Panc1 (cell line): ENCODE measurements at regions not wholly inside any gene's neighbourhood (a gene's known extent, or its start where the extent isn't known, plus 50 kb on each side); places are given as distances from the start of the nearest gene placed in this dataset.

Experiments used
- ATAC-seq: fragments of 200-7000 bp; cut with Tn5 transposase; 2 replicates; pipeline ENCODE4 v1.9.1; 2020; ENCODE audit warnings: mild to moderate bottlenecking, moderate library complexity
- BruUV-seq: library from RNA; stranded (reverse); fragments of 400-500 nt; replicated peaks from 2 replicates; lab custom pipeline; 2021; lab: Mats Ljungman, UMichigan
- CTCF ChIA-PET: fragments of 300-600 bp; sonication (Branson Sonifier 250); formaldehyde crosslinking; loops from one replicate; lab custom pipeline; 2022; ENCODE audit warnings: antibody characterized with exemption; lab: Charles Lee
- POLR2A ChIA-PET: fragments of 300-600 bp; sonication (Branson Sonifier 250); formaldehyde crosslinking; loops from one replicate; lab custom pipeline; 2022; ENCODE audit warnings: antibody characterized with exemption; lab: Charles Lee
- DNase-seq: peaks from one replicate; pipeline ENCODE4 v3.0.0-alpha.2; 2010; ENCODE audit warnings: low read depth, low spot score
- H3K27ac ChIP-seq: 2 replicates; pipeline ENCODE4 v1.5.1; 2011; ENCODE audit warnings: mild to moderate bottlenecking, low read length, inconsistent platforms
- H3K27me3 ChIP-seq: fragments of 200-500 bp; sonication (Bioruptor generic); 2 replicates; pipeline ENCODE4 v1.6.0; 2014; ENCODE audit warnings: low read length, inconsistent platforms; ENCODE audit not compliant: control insufficient read depth, insufficient read depth
- H3K36me3 ChIP-seq: fragments of 200-500 bp; sonication (Bioruptor generic); 2 replicates; pipeline ENCODE4 v1.5.1; 2014; ENCODE audit warnings: inconsistent platforms, mild to moderate bottlenecking, low read length, moderate library complexity; ENCODE audit not compliant: control insufficient read depth, insufficient read depth
- H3K4me1 ChIP-seq: 2 replicates; pipeline ENCODE4 v1.5.1; 2011; ENCODE audit warnings: inconsistent platforms, mild to moderate bottlenecking, low read length, moderate library complexity; ENCODE audit not compliant: control insufficient read depth, insufficient read depth
- H3K4me3 ChIP-seq, 2 experiments: 2 replicates each; pipeline ENCODE4 v1.5.1; 2011 to 2012; ENCODE audit warnings: low read depth in 2 of 2, low read length in 2 of 2, mild to moderate bottlenecking in 2 of 2, inconsistent platforms in 1 of 2, moderate library complexity in 1 of 2
- H3K9me3 ChIP-seq: fragments of 200-500 bp; sonication (Bioruptor generic); 2 replicates; pipeline ENCODE4 v1.5.1; 2014; ENCODE audit warnings: low read depth, mild to moderate bottlenecking, inconsistent platforms, low read length, moderate library complexity; ENCODE audit not compliant: control insufficient read depth, insufficient read depth
- CTCF ChIP-seq: fragments of 450-650 bp; IDR thresholded peaks from 2 replicates; pipeline ENCODE4 v1.5.1; 2017; ENCODE audit warnings: mild to moderate bottlenecking
- POLR2AphosphoS5 ChIP-seq: IDR thresholded peaks from 2 replicates; pipeline ENCODE4 v1.6.1; 2012; ENCODE audit warnings: mild to moderate bottlenecking, low read depth, low read length, moderate library complexity
- REST ChIP-seq, 2 experiments: IDR thresholded peaks; 2 replicates each; pipeline ENCODE4 v1.6.1; 2011 to 2012; ENCODE audit warnings: low read depth in 2 of 2, control low read depth in 1 of 2, low read length in 1 of 2, mild to moderate bottlenecking in 1 of 2, moderate library complexity in 1 of 2; ENCODE audit not compliant: insufficient read depth in 1 of 2
- SIN3A ChIP-seq: IDR thresholded peaks from 2 replicates; pipeline ENCODE4 v1.6.1; 2012; ENCODE audit warnings: low read depth, mild to moderate bottlenecking, low read length, moderate library complexity, borderline replicate concordance; ENCODE audit not compliant: insufficient read depth
- TCF7L2 ChIP-seq: IDR thresholded peaks from 2 replicates; pipeline ENCODE4 v1.6.1; 2011; ENCODE audit warnings: mild to moderate bottlenecking, low read depth, low read length, inconsistent platforms
- in situ Hi-C: cut with HindIII; loops from 2 replicates; pipeline ENCODE4 v1.10.0; 2016; ENCODE audit warnings: low sequenced_read_pairs, low pct_unique_long_range_greater_than_20kb
- intact Hi-C: fragments of 100-400 bp; cut with micrococcal nuclease; formaldehyde crosslinking; loops from one replicate; pipeline ENCODE4 v1.10.0; 2022; ENCODE audit not compliant: unreplicated experiment

DNA sequence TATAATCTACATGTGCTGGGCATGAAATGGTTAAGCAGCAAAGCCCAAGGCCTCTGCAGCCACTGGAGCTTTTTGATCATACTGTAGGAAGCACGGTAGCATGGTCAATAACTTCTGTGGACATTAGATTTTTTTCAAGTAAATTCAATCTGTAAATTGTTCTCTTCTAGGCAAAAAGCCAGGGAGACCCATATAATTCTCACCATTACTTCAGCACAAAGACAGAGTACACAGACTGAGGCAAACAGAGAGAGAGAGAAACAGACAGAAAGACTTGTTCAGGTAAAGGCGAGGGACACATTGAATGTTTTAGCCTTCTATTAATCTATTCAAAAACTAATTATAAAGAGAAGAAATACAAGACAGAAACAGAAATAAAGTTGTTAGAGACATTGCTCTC, 349.4 kb downstream of the RFC3 start:
- H3K4me3 ChIP-seq = no peak overlapping the region
- no peak for DNase-seq
- intact Hi-C loops (no loop called here), in situ Hi-C loops (no loop called here)
- ChIA-PET POLR2A (no interaction called here), CTCF (no interaction called here)
- H3K4me1 ChIP-seq = no peaks in the 10 kb centered on the region; the same call in 1 of the 2 replicates
- H3K9me3 ChIP-seq = no peaks in the 10 kb centered on the region
- no peak overlapping the region for H3K27ac ChIP-seq
- no peaks in the 10 kb centered on the region for H3K27me3 ChIP-seq
- ATAC-seq = no peak
- H3K36me3 ChIP-seq = no peaks in the 10 kb centered on the region
- BruUV-seq = no TSS peak
- TF ChIP-seq SIN3A = no peak
- no peak for TF ChIP-seq REST (IDR thresholded peaks at IDR 0.05; ENCODE audit: insufficient read depth in 1 of 2, low read depth in 2 of 2, low read length in 1 of 2)
- no peak for TF ChIP-seq CTCF
- no peak for TF ChIP-seq POLR2AphosphoS5
- no peak for TF ChIP-seq TCF7L2

- CTCF ChIA-PET = interaction anchor here (0.6 kb wide), 1 partner anchor 14 kb away, joined by 3 read pairs; no protein-coding TSS in a partner anchor
- TF ChIP-seq POLR2AphosphoS5 (no peak), TCF7L2 (no peak), CTCF (no peak), REST (IDR thresholded peaks at IDR 0.05; ENCODE audit: insufficient read depth in 1 of 2, low read depth in 2 of 2, low read length in 1 of 2) (no peak), SIN3A (no peak)
- no peak for ATAC-seq
- POLR2A ChIA-PET = no interaction called here
- H3K9me3 ChIP-seq = no peaks in the 10 kb centered on the region
- in situ Hi-C loops (no loop called here), intact Hi-C loops (no loop called here)
- no peak overlapping the region for H3K27ac ChIP-seq
- DNase-seq = no peak
- H3K27me3 ChIP-seq = no peaks in the 10 kb centered on the region
- H3K4me1 ChIP-seq = no peaks in the 10 kb centered on the region
- no peak overlapping the region for H3K4me3 ChIP-seq
- no peaks in the 10 kb centered on the region for H3K36me3 ChIP-seq
- no TSS peak for BruUV-seq
Measured at GRCh38 chr13:34172048-34172447, 354.1 kb downstream of the RFC3 start.
